ENCODE measurements at regions not wholly inside any gene's neighbourhood (a gene's known extent, or its start where the extent isn't known, plus 50 kb on each side); places are given as distances from the start of the nearest gene placed in this dataset.

GRCh38 chr19:28400953-28401671 lies 811.8 kb downstream of the UQCRFS1 start:
- intact Hi-C loops (cut with DNase I): no loop called here
- Histone ChIP-seq H3K9me3 (no peaks in the 10 kb centered on the region), H3K4me1 (no peaks in the 10 kb centered on the region), H3K27ac (no peak overlapping the region), H3K4me3 (no peak overlapping the region), H3K27me3 (no peaks in the 10 kb centered on the region), H3K36me3 (no peaks in the 10 kb centered on the region)
- no peak for TF ChIP-seq CTCF (IDR thresholded peaks at IDR 0.05)
- DNase-seq (ENCODE audit: low spot score in 2 of 2): no peak

- no peak for DNase-seq (ENCODE audit: low spot score in 2 of 2)
- Histone ChIP-seq H3K36me3 (no peaks in the 10 kb centered on the region), H3K27me3 (no peaks in the 10 kb centered on the region), H3K4me1 (no peaks in the 10 kb centered on the region), H3K27ac (no peak overlapping the region), H3K9me3 (no peaks in the 10 kb centered on the region), H3K4me3 (no peak overlapping the region)
- no peak for TF ChIP-seq CTCF (IDR thresholded peaks at IDR 0.05)
- intact Hi-C loops (cut with DNase I): no loop called here
These were observed 813.8 kb downstream of the UQCRFS1 start for GRCh38 chr19:28399187-28399586.

GRCh38 chr19:28397800-28398199 lies 815.2 kb downstream of the UQCRFS1 start:
- no peak overlapping the region for H3K4me3 ChIP-seq
- TF ChIP-seq CTCF (IDR thresholded peaks at IDR 0.05): no peak
- H3K36me3 ChIP-seq: no peaks in the 10 kb centered on the region
- intact Hi-C loops (cut with DNase I): no loop called here
- no peaks in the 10 kb centered on the region for H3K9me3 ChIP-seq
- no peaks in the 10 kb centered on the region for H3K27me3 ChIP-seq
- DNase-seq (ENCODE audit: low spot score in 2 of 2): no peak
- H3K4me1 ChIP-seq: no peaks in the 10 kb centered on the region
- H3K27ac ChIP-seq: no peak overlapping the region

- Histone ChIP-seq H3K9me3 (no peaks in the 10 kb centered on the region), H3K4me1 (no peaks in the 10 kb centered on the region), H3K27ac (no peak overlapping the region), H3K4me3 (no peak overlapping the region), H3K27me3 (no peaks in the 10 kb centered on the region), H3K36me3 (no peaks in the 10 kb centered on the region)
- no peak for DNase-seq (ENCODE audit: low spot score in 2 of 2)
- intact Hi-C loops (cut with DNase I): no loop called here
- TF ChIP-seq CTCF (IDR thresholded peaks at IDR 0.05): no peak
These were observed 815.6 kb downstream of the UQCRFS1 start for GRCh38 chr19:28397306-28397705.

GRCh38 chr19:28396287-28396831 lies 816.6 kb downstream of the UQCRFS1 start:
- Histone ChIP-seq H3K9me3 (no peaks in the 10 kb centered on the region), H3K36me3 (no peaks in the 10 kb centered on the region), H3K27me3 (no peaks in the 10 kb centered on the region), H3K27ac (no peak overlapping the region), H3K4me3 (no peak overlapping the region), H3K4me1 (no peaks in the 10 kb centered on the region)
- DNase-seq (ENCODE audit: low spot score in 2 of 2): no peak
- no peak for TF ChIP-seq CTCF (IDR thresholded peaks at IDR 0.05)
- intact Hi-C loops (cut with DNase I): no loop called here
